ENCODE measurements at regions not wholly inside any gene's neighbourhood (a gene's known extent, or its start where the extent isn't known, plus 50 kb on each side); places are given as distances from the start of the nearest gene placed in this dataset.

DNA sequence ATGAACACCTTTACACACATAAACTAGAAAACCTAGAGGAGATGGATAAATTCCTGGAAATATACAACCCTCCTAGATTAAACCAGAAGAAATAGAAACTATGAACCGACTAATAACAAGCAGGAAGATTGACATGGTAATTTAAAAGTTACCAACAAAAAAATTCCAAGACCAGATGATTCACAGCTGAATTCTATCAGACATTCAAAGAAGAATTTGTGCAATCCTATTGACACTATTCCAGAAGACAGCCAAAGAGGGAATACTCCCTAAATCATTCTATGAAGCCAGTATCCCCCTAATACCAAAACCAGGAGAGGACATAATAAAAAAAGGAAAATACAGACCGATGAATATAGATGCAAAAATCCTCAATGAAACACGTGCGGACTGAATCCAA, 102.6 kb upstream of the KRR1 start:
- Histone ChIP-seq H3K9me3 (peaks cover 0 to 3% (median 0%) of the 10 kb centered on the region in 4 donors), H3K27ac (no peak overlapping the region), H3K4me1 (no peaks in the 10 kb centered on the region), H3K36me3 (no peaks in the 10 kb centered on the region), H3K4me3 (no peak overlapping the region), H3K27me3 (no peaks in the 10 kb centered on the region)
- TF ChIP-seq EP300 (IDR thresholded peaks at IDR 0.05): no peak
- TF ChIP-seq POLR2A (IDR thresholded peaks at IDR 0.05): no peak
- TF ChIP-seq, protein P1, sequence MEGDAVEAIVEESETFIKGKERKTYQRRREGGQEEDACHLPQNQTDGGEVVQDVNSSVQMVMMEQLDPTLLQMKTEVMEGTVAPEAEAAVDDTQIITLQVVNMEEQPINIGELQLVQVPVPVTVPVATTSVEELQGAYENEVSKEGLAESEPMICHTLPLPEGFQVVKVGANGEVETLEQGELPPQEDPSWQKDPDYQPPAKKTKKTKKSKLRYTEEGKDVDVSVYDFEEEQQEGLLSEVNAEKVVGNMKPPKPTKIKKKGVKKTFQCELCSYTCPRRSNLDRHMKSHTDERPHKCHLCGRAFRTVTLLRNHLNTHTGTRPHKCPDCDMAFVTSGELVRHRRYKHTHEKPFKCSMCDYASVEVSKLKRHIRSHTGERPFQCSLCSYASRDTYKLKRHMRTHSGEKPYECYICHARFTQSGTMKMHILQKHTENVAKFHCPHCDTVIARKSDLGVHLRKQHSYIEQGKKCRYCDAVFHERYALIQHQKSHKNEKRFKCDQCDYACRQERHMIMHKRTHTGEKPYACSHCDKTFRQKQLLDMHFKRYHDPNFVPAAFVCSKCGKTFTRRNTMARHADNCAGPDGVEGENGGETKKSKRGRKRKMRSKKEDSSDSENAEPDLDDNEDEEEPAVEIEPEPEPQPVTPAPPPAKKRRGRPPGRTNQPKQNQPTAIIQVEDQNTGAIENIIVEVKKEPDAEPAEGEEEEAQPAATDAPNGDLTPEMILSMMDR (IDR thresholded peaks at IDR 0.05): no peak
- WGBS, 2 donors: 96% methylated on average over 4 of the region's 4 CpGs
- DNase-seq (ENCODE audit: low spot score in 2 of 2): no peak

DNA sequence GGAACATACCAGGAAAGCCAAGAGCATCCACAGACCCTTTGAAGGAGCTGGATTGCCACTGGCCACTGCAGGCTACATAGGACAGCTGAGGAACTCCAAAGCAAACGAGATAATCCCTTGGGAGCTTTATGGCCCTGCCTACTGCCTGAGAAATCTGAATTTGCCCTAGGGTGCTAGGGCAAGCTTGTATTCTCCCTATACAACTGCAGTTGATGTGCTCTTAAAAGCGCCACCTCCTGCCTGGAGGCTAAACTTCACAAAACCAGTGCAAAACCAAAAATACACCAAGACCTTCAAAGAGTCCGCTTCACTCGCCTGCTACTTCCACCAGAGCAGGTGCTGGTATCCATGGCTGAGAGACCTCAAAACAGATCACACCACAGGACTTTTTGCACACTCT, 99.6 kb upstream of the KRR1 start:
- 93% methylated on average over 4 of the region's 4 CpGs for WGBS, 2 donors
- no peaks in the 10 kb centered on the region for H3K27me3 ChIP-seq
- TF ChIP-seq, protein P1 (IDR thresholded peaks at IDR 0.05): no peak
- no peak for TF ChIP-seq EP300 (IDR thresholded peaks at IDR 0.05)
- no peak for TF ChIP-seq POLR2A (IDR thresholded peaks at IDR 0.05)
- peaks cover 0 to 2% (median 0%) of the 10 kb centered on the region in 4 donors for H3K9me3 ChIP-seq
- no peak for DNase-seq (ENCODE audit: low spot score in 2 of 2)
- H3K27ac ChIP-seq: no peak overlapping the region
- no peak overlapping the region for H3K4me3 ChIP-seq
- H3K4me1 ChIP-seq: peaks cover 0 to 13% (median 0%) of the 10 kb centered on the region in 4 donors
- H3K36me3 ChIP-seq: no peaks in the 10 kb centered on the region

DNA sequence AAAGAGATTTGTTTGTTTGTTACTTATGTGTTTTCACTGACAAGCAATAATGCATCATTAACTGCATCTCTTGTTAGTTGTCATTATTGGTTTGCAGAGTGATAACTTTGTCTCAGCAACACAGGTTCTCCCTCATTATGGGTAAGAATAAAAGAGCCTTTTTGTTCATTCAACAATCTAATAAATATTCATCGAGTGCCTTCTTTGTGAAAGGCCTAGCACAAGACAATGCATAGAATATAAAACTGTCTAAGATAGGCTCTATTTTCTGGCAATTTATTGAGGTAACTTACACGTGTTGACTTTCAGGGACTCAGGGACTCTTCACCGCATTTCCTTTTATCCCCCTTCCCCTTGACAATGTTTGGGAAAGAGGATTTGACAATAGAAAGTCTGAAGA, 95.5 kb upstream of the KRR1 start:
- H3K36me3 ChIP-seq: no peaks in the 10 kb centered on the region
- TF ChIP-seq EP300 (IDR thresholded peaks at IDR 0.05) (no peak), POLR2A (IDR thresholded peaks at IDR 0.05) (no peak)
- TF ChIP-seq, protein P1 (IDR thresholded peaks at IDR 0.05): no peak
- 55 to 61% methylated on average over 3 of the region's 3 CpGs for WGBS, 2 donors

DNA sequence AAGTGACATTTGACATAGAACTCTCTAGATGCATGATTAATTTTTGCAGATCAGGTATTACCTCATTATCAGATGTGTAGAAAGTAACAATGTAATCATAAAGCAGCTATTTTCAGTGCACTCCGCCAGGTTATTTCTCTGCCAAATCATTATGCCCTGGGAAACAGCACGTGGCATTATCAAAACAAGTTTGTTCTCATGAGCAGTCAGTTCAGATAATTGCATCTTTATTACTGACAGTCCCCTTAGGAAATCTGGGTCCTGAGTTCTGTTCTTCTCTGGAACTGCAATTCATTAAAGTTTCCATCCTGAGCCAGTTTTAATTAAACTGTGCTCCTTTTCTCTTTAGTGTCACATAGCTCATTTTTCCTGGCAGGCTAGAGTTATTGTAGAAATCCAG, 94.7 kb upstream of the KRR1 start:
- no peaks in the 10 kb centered on the region for H3K36me3 ChIP-seq
- no peak overlapping the region for H3K27ac ChIP-seq
- H3K4me1 ChIP-seq: peaks cover 0 to 35% (median 0%) of the 10 kb centered on the region in 4 donors
- no peak overlapping the region for H3K4me3 ChIP-seq
- no peaks in the 10 kb centered on the region for H3K27me3 ChIP-seq
- WGBS, 2 donors: 49 to 57% methylated on average over 2 of the region's 2 CpGs
- TF ChIP-seq POLR2A (IDR thresholded peaks at IDR 0.05): no peak
- no peak for TF ChIP-seq EP300 (IDR thresholded peaks at IDR 0.05)
- TF ChIP-seq, protein P1 (IDR thresholded peaks at IDR 0.05): no peak
- no peak for DNase-seq (ENCODE audit: low spot score in 2 of 2)
- no peaks in the 10 kb centered on the region for H3K9me3 ChIP-seq

More for the DNA sequence above, 95.5 kb upstream of the KRR1 start:
- peaks cover 0 to 35% (median 0%) of the 10 kb centered on the region in 4 donors for H3K4me1 ChIP-seq
- no peaks in the 10 kb centered on the region for H3K9me3 ChIP-seq
- H3K27ac ChIP-seq: no peak overlapping the region
- no peak overlapping the region for H3K4me3 ChIP-seq
- no peak for DNase-seq (ENCODE audit: low spot score in 2 of 2)
- H3K27me3 ChIP-seq: no peaks in the 10 kb centered on the region

DNA sequence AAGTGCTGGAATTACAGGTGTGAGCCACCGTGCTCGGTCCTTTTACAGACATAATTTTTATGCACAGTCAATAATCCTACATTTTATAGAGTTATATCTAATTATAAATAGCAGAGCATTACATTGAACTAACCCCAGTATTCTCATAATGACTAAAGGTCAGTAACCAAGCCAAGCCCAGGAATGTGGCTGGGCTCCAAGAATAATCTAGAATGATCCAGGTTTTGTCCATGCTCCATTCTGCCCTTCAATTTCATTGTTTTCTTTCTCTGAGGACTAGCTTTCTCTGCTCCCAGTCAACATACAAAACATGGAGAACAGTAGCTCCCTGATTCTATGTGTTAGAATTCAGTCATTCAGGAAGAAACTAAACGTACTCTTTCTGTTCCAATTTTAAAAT, 92.1 kb upstream of the KRR1 start:
- no peaks in the 10 kb centered on the region for H3K9me3 ChIP-seq
- no peak for TF ChIP-seq EP300 (IDR thresholded peaks at IDR 0.05)
- no peaks in the 10 kb centered on the region for H3K36me3 ChIP-seq
- 44 to 53% methylated on average over 3 of the region's 3 CpGs for WGBS, 2 donors
- peaks cover 0 to 42% (median 0%) of the 10 kb centered on the region in 4 donors for H3K4me1 ChIP-seq
- no peaks in the 10 kb centered on the region for H3K27me3 ChIP-seq
- no peak for DNase-seq (ENCODE audit: low spot score in 2 of 2)
- H3K4me3 ChIP-seq: no peak overlapping the region
- no peak overlapping the region for H3K27ac ChIP-seq

DNA sequence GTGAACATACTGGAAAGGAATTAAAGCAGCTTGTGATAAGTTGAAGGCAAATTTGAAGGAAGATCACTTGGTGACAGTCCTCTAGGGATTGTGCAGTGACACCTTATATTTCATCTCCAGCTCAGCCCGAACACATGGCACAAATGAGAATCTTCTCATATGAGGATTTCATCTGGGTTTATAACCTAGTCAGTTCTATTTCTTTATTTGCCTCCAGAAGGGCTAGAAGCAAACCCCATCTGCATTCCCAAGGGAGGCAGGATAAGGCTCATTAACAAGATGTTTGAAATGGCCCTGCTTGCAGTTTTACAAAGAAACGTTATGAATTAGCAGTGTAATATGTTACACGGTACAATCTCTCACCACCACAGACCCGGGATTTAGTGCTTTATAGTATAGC, 90.7 kb upstream of the KRR1 start:
- H3K9me3 ChIP-seq: no peaks in the 10 kb centered on the region
- DNase-seq (ENCODE audit: low spot score in 2 of 2): no peak
- no peak overlapping the region for H3K27ac ChIP-seq
- no peaks in the 10 kb centered on the region for H3K36me3 ChIP-seq
- no peaks in the 10 kb centered on the region for H3K27me3 ChIP-seq
- peaks cover 0 to 40% (median 0%) of the 10 kb centered on the region in 4 donors for H3K4me1 ChIP-seq
- 57 to 71% methylated on average over 4 of the region's 4 CpGs for whole genome bisulfite sequencing, 2 donors
- H3K4me3 ChIP-seq: no peak overlapping the region
- TF ChIP-seq, protein P1 (IDR thresholded peaks at IDR 0.05): no peak
- no peak for TF ChIP-seq POLR2A (IDR thresholded peaks at IDR 0.05)
- no peak for TF ChIP-seq EP300 (IDR thresholded peaks at IDR 0.05)
